OCI-LY7 (cell line): ENCODE measurements at regions not wholly inside any gene's neighbourhood (a gene's known extent, or its start where the extent isn't known, plus 50 kb on each side); places are given as distances from the start of the nearest gene placed in this dataset.

Experiments used
- CTCF ChIP-seq: fragments of 200-600 bp; sonication (generic); conservative IDR thresholded peaks from 2 replicates; pipeline ENCODE4 v1.5.1; 2014; ENCODE audit warnings: mild to moderate bottlenecking, antibody characterized with exemption, low read length, moderate library complexity, mixed read lengths
- EZH2phosphoT487 ChIP-seq: fragments of 200-600 bp; sonication (generic); IDR thresholded peaks from 2 replicates; pipeline ENCODE4 v1.6.1; 2018; ENCODE audit warnings: low read depth, borderline replicate concordance, mild to moderate bottlenecking, mixed run types, antibody characterized with exemption, low read length, moderate library complexity, mixed read lengths

GRCh38 chr3:89973156-89973555, 865.7 kb downstream of the EPHA3 start:
- TF ChIP-seq CTCF (no peak), EZH2phosphoT487 (no peak)
